ENCODE measurements at regions not wholly inside any gene's neighbourhood (a gene's known extent, or its start where the extent isn't known, plus 50 kb on each side); places are given as distances from the start of the nearest gene placed in this dataset.

DNA sequence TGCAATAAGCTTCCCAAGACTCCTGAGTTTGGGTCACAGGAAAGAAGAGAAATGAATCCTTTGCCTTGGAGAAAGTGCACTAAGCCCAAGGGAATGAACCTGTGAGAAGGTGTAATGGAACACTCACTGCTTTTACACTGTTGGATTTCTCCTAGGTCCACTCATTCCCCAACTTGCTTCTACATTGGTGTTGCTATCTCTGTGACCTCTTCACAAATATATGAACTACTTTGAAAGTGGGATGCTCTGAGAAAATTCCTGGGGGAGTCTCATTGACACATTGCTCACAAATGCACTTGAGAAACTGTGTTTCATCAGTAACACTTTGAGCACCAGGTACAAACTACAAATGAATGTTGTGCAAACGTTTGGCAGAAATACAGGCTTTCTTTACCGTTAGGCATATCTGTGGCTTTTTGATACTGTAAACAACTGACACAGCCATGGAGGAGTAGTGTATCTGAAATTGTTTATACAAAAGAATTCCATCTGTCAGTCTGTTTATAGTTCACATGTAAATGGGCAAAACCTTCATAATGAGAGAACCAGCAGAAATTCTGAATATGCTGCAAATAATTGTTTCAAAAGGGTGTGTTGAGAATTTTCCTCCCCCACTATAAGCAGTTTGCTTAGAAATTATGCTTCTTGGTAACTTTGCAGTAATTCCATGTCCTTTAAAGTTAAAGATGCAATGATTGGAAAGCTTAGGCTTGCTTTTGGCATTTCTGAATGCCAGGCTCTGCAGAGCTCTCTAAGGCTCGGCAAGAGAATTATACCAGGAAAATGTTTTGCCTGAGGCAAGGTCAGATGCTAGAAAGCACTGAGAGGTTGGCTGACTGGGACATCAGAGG is 348.5 kb upstream of the DDHD1 start:
- Histone ChIP-seq H3K9me3 (ENCODE audit: control extremely low read depth in 1 of 3, control insufficient read depth in 2 of 3, insufficient read depth in 1 of 3, low read length in 2 of 3) (peaks cover 0 to 12% (median 1%) of the 10 kb centered on the region in 3 donors), H2AFZ (ENCODE audit: insufficient read depth, low read depth, low read length, poor library complexity, severe bottlenecking) (no peak overlapping the region), H3K4me3 (ENCODE audit: control extremely low read depth in 1 of 5, extremely low read depth in 1 of 5, insufficient read depth in 1 of 5, low read depth in 2 of 5, low read length in 4 of 5) (no peak overlapping the region), H3K27ac (ENCODE audit: low read length in 2 of 2) (no peak overlapping the region), H3K36me3 (replicated peaks in 1 of 2; ENCODE audit: control extremely low read depth in 1 of 2, control insufficient read depth in 1 of 2, extremely low read depth in 1 of 2, insufficient read depth in 2 of 2, low read length in 1 of 2) (no peaks in the 10 kb centered on the region), H3K4me1 (ENCODE audit: control insufficient read depth in 2 of 2, insufficient read depth in 2 of 2, low read length in 2 of 2) (no peaks in the 10 kb centered on the region), H3K79me2 (ENCODE audit: control insufficient read depth, insufficient read depth, low read length) (no peaks in the 10 kb centered on the region), H3K4me2 (replicated peaks; ENCODE audit: low read depth, low read length, poor library complexity, severe bottlenecking) (no peak overlapping the region), H3K27me3 (replicated peaks in 1 of 4; ENCODE audit: control extremely low read depth in 1 of 4, control insufficient read depth in 3 of 4, insufficient read depth in 4 of 4, low read length in 3 of 4) (no peaks in the 10 kb centered on the region), H4K20me1 (ENCODE audit: control insufficient read depth, insufficient read depth, low read length, poor library complexity, severe bottlenecking) (no peaks in the 10 kb centered on the region), H3K9ac (ENCODE audit: low read length) (no peak overlapping the region)
- H3K27ac Mint-ChIP-seq = no peak overlapping the region
- no peak for DNase-seq
- intact Hi-C loops (cut with micrococcal nuclease) = no loop called here
- H3K27me3 Mint-ChIP-seq = peaks cover 2% of the 10 kb centered on the region
- H3K4me1 Mint-ChIP-seq = no peaks in the 10 kb centered on the region
- ChIA-PET POLR2A (no interaction called here), CTCF (no interaction called here)
- H3K4me3 Mint-ChIP-seq = no peak overlapping the region
- 94% methylated on average over 2 of the region's 3 CpGs for WGBS (ENCODE audit: insufficient coverage)
- ATAC-seq (ENCODE audit: low read depth) = no peak
- H3K9me3 Mint-ChIP-seq (ENCODE audit: insufficient read depth) = peaks cover 15% of the 10 kb centered on the region
- TF ChIP-seq EZH2 (IDR thresholded peaks at IDR 0.05; ENCODE audit: borderline replicate concordance, insufficient read depth, low read depth, low read length, poor library complexity, severe bottlenecking) (no peak), CTCF (IDR thresholded peaks at IDR 0.05) (no peak)

GRCh38 chr14:53500191-53500590 is 347.1 kb upstream of the DDHD1 start:
- intact Hi-C loops (cut with micrococcal nuclease) = no loop called here
- H3K27me3 Mint-ChIP-seq = peaks cover 4% of the 10 kb centered on the region
- peaks cover 0 to 12% (median 1%) of the 10 kb centered on the region in 3 donors for H3K9me3 ChIP-seq (ENCODE audit: control extremely low read depth in 1 of 3, control insufficient read depth in 2 of 3, insufficient read depth in 1 of 3, low read length in 2 of 3)
- WGBS (ENCODE audit: insufficient coverage) = no CpG with 5 or more reads among the region's 1 CpG
- H3K27ac Mint-ChIP-seq = no peak overlapping the region
- H3K4me1 Mint-ChIP-seq = no peaks in the 10 kb centered on the region
- ATAC-seq (ENCODE audit: low read depth) (no peak), DNase-seq (no peak)
- peaks cover 12% of the 10 kb centered on the region for H3K9me3 Mint-ChIP-seq (ENCODE audit: insufficient read depth)
- ChIA-PET CTCF (no interaction called here), POLR2A (no interaction called here)
- no peak overlapping the region for H3K4me3 ChIP-seq (ENCODE audit: control extremely low read depth in 1 of 5, extremely low read depth in 1 of 5, insufficient read depth in 1 of 5, low read depth in 2 of 5, low read length in 4 of 5)
- H3K9ac ChIP-seq (ENCODE audit: low read length) = no peak overlapping the region
- no peaks in the 10 kb centered on the region for H3K27me3 ChIP-seq (replicated peaks in 1 of 4; ENCODE audit: control extremely low read depth in 1 of 4, control insufficient read depth in 3 of 4, insufficient read depth in 4 of 4, low read length in 3 of 4)
- no peaks in the 10 kb centered on the region for H4K20me1 ChIP-seq (ENCODE audit: control insufficient read depth, insufficient read depth, low read length, poor library complexity, severe bottlenecking)
- H3K4me1 ChIP-seq (ENCODE audit: control insufficient read depth in 2 of 2, insufficient read depth in 2 of 2, low read length in 2 of 2) = no peaks in the 10 kb centered on the region
- TF ChIP-seq EZH2 (IDR thresholded peaks at IDR 0.05; ENCODE audit: borderline replicate concordance, insufficient read depth, low read depth, low read length, poor library complexity, severe bottlenecking) (no peak), CTCF (IDR thresholded peaks at IDR 0.05) (no peak)
- H3K27ac ChIP-seq (ENCODE audit: low read length in 2 of 2) = no peak overlapping the region
- H3K4me3 Mint-ChIP-seq = no peak overlapping the region
- H2AFZ ChIP-seq (ENCODE audit: insufficient read depth, low read depth, low read length, poor library complexity, severe bottlenecking) = no peak overlapping the region
- H3K79me2 ChIP-seq (ENCODE audit: control insufficient read depth, insufficient read depth, low read length) = no peaks in the 10 kb centered on the region
- no peak overlapping the region for H3K4me2 ChIP-seq (replicated peaks; ENCODE audit: low read depth, low read length, poor library complexity, severe bottlenecking)
- H3K36me3 ChIP-seq (replicated peaks in 1 of 2; ENCODE audit: control extremely low read depth in 1 of 2, control insufficient read depth in 1 of 2, extremely low read depth in 1 of 2, insufficient read depth in 2 of 2, low read length in 1 of 2) = no peaks in the 10 kb centered on the region

All from B cell (primary cell).